ENCODE measurements at regions not wholly inside any gene's neighbourhood (a gene's known extent, or its start where the extent isn't known, plus 50 kb on each side); places are given as distances from the start of the nearest gene placed in this dataset.

DNA sequence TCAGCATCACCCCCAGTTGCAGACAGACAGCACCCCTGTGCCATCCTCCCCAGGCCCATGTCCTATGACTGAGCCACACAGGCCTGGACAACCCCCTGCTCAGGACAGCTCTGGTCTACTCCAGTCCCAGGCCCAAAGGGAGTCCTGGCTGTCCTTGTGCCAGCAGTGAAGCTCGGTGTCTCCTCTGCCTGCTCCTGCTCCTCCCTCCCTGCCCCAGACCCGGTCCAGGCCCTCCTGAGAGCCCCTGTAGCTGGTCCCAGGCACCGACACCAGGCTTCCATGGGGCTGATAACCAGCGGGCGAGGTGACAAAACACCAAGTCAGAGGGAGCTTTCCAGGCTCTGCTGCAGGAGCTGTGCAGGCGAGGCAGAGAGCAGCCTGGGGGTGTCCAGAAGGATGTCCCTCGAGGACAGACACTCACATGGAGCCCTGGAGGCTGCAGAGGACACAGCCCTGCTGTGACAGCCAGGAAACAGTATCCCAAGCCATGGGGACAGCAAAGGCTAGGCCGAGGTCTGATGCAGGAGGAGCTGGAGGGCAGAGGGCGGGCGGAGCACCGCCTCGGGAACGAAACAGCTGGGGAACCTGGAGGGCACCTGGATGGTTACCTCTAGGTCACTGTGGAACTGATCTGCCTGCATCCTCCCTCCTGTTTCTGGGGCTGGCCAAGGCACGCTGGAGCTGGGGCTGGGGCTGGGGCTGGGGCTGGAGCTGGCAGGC, 103.8 kb upstream of the PRR20G start:
- Histone ChIP-seq H3K36me3 (ENCODE audit: control insufficient read depth, insufficient read depth, low read length) (no peaks in the 10 kb centered on the region), H3K27ac (ENCODE audit: insufficient read depth, low read length, poor library complexity, severe bottlenecking) (no peak overlapping the region), H3K4me3 (ENCODE audit: low read depth, low read length) (no peak overlapping the region), H3K9me3 (ENCODE audit: control insufficient read depth in 2 of 2, low read length in 2 of 2) (no peaks in the 10 kb centered on the region), H3K27me3 (ENCODE audit: control insufficient read depth, insufficient read depth, low read length) (no peaks in the 10 kb centered on the region), H3K4me1 (ENCODE audit: control insufficient read depth, insufficient read depth, low read length, poor library complexity, severe bottlenecking) (no peaks in the 10 kb centered on the region)
- Mint-ChIP-seq H3K4me3 (no peak overlapping the region), H3K9me3 (peaks cover 0 to 3% (median 0%) of the 10 kb centered on the region in 7 donors), H3K4me1 (no peaks in the 10 kb centered on the region), H3K27ac (no peak overlapping the region), H3K36me3 (no peaks in the 10 kb centered on the region), H3K27me3 (peaks cover 10% of the 10 kb centered on the region)
- ATAC-seq (ENCODE audit: low read depth in 2 of 2) (no peak), DNase-seq (no peak)

DNA sequence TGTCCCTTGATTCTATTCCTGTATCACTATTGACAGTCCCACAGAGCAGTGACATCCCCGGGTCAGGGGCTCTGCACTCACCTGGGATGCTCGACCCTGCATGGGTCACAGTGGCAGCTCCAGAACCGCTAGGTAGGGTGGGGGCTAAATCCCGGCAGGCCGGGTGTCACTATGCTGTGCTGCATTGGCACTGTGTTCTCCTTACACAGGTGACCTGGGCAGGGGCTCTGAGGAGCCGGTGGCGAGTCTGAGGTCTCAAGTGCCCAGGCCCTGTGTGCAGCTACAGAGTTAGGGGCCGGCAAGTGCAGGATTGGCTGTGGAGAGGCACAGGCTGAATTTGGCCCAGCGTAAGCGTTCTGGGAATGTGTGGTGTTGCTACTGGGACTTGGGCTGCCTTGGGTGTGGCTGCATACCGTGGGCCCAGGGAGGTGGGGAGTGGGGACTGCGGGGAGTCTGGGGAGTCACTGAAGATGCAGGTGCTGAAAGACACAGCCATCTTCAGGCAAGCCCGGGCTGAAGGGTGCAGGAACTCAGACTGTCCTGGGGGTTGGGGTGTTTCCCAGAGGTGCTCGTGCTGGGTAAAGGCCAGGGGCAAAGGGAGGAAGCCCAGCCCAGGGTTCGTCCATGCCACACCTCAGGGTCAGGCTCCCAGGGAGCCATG, 102.6 kb upstream of the PRR20G start:
- no peak overlapping the region for H3K27ac ChIP-seq (ENCODE audit: insufficient read depth, low read length, poor library complexity, severe bottlenecking)
- peaks cover 4% of the 10 kb centered on the region for H3K27me3 Mint-ChIP-seq
- DNase-seq (no peak), ATAC-seq (ENCODE audit: low read depth in 2 of 2) (no peak)
- H3K9me3 Mint-ChIP-seq, result peaks cover 0 to 1% (median 0%) of the 10 kb centered on the region in 7 donors
- no peaks in the 10 kb centered on the region for H3K27me3 ChIP-seq (ENCODE audit: control insufficient read depth, insufficient read depth, low read length)
- H3K9me3 ChIP-seq (ENCODE audit: control insufficient read depth in 2 of 2, low read length in 2 of 2), result no peaks in the 10 kb centered on the region
- H3K36me3 ChIP-seq (ENCODE audit: control insufficient read depth, insufficient read depth, low read length), result no peaks in the 10 kb centered on the region
- no peaks in the 10 kb centered on the region for H3K4me1 Mint-ChIP-seq
- no peaks in the 10 kb centered on the region for H3K4me1 ChIP-seq (ENCODE audit: control insufficient read depth, insufficient read depth, low read length, poor library complexity, severe bottlenecking)
- no peak overlapping the region for H3K4me3 ChIP-seq (ENCODE audit: low read depth, low read length)
- no peak overlapping the region for H3K4me3 Mint-ChIP-seq
- no peaks in the 10 kb centered on the region for H3K36me3 Mint-ChIP-seq
- no peak overlapping the region for H3K27ac Mint-ChIP-seq

DNA sequence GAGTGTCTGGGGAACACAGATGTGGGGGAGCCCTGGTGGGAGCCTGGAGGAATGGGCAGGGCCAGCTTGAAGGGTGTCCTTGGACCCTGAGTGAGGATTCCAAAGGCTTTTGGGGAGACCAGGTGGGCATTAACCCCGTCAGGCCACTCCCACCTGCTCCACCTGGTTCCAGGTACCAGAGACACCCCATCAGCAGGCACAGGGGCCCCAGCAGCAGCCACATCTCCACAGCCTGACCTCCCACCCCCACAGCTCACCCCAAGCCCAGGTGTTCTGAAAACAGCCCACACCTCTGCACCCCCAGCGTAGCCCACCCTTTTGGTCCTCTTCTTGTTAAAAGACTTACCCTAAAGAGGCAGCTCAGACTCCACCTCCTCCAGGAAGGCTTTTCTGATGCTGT, 102.1 kb upstream of the PRR20G start:
- Mint-ChIP-seq H3K4me1 (no peaks in the 10 kb centered on the region), H3K27me3 (peaks cover 4% of the 10 kb centered on the region), H3K4me3 (no peak overlapping the region), H3K27ac (no peak overlapping the region), H3K36me3 (no peaks in the 10 kb centered on the region), H3K9me3 (peaks cover 0 to 1% (median 0%) of the 10 kb centered on the region in 7 donors)
- no peaks in the 10 kb centered on the region for H3K4me1 ChIP-seq (ENCODE audit: control insufficient read depth, insufficient read depth, low read length, poor library complexity, severe bottlenecking)
- no peaks in the 10 kb centered on the region for H3K9me3 ChIP-seq (ENCODE audit: control insufficient read depth in 2 of 2, low read length in 2 of 2)
- ATAC-seq (ENCODE audit: low read depth in 2 of 2) (no peak), DNase-seq (no peak)
- no peaks in the 10 kb centered on the region for H3K36me3 ChIP-seq (ENCODE audit: control insufficient read depth, insufficient read depth, low read length)
- no peaks in the 10 kb centered on the region for H3K27me3 ChIP-seq (ENCODE audit: control insufficient read depth, insufficient read depth, low read length)
- H3K4me3 ChIP-seq (ENCODE audit: low read depth, low read length), result no peak overlapping the region
- H3K27ac ChIP-seq (ENCODE audit: insufficient read depth, low read length, poor library complexity, severe bottlenecking), result no peak overlapping the region

DNA sequence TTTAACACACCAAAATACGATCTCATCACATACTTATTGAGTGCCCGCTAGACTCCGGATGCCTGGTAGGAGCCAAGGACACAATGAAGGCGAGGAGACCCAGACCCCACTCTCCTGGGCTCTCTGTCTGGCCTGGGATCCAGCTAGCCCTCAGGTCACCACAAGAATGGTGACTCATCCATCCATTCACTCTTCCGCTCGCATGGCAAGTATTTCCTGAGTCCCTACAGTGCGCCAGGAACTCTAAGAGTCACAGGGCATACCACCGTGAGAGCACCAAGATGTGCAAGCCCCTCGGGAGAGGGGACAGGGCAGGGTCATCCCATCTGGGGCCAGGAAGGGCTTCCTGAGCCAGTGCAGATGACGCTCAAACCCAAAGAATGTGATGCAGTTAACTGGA, 101.6 kb upstream of the PRR20G start:
- peaks cover 4% of the 10 kb centered on the region for H3K27me3 Mint-ChIP-seq
- H3K4me1 Mint-ChIP-seq, result no peaks in the 10 kb centered on the region
- DNase-seq, result no peak

DNA sequence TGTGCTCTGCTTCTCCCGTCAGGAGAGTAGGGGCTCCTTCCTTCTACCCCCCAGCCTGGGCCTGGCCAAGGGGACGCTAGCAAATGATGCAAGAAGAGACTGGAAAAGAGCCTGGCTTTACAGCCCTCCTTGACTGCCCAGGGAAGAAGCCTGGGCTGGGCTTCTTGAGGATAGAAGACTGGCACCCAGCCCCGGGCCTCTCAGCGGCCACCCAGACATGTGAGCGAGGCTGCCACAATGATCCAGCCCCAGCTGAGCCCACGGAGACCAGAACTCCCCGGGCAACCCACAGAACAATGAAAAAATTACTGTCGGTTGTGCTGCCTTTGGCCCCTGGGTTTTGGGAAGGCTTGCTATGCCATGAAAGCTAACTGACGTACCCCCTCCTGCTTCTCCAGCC, 100.6 kb upstream of the PRR20G start:
- no peak overlapping the region for H3K27ac ChIP-seq (ENCODE audit: insufficient read depth, low read length, poor library complexity, severe bottlenecking)
- Mint-ChIP-seq H3K4me3 (no peak overlapping the region), H3K27ac (no peak overlapping the region), H3K27me3 (peaks cover 4% of the 10 kb centered on the region), H3K9me3 (peaks cover 0 to 2% (median 0%) of the 10 kb centered on the region in 7 donors), H3K4me1 (no peaks in the 10 kb centered on the region), H3K36me3 (no peaks in the 10 kb centered on the region)
- no peak for DNase-seq
- H3K27me3 ChIP-seq (ENCODE audit: control insufficient read depth, insufficient read depth, low read length), result no peaks in the 10 kb centered on the region
- H3K36me3 ChIP-seq (ENCODE audit: control insufficient read depth, insufficient read depth, low read length), result no peaks in the 10 kb centered on the region
- no peak overlapping the region for H3K4me3 ChIP-seq (ENCODE audit: low read depth, low read length)
- H3K4me1 ChIP-seq (ENCODE audit: control insufficient read depth, insufficient read depth, low read length, poor library complexity, severe bottlenecking), result no peaks in the 10 kb centered on the region
- ATAC-seq (ENCODE audit: low read depth in 2 of 2), result no peak
- H3K9me3 ChIP-seq (ENCODE audit: control insufficient read depth in 2 of 2, low read length in 2 of 2), result no peaks in the 10 kb centered on the region

More for the DNA sequence above, 101.6 kb upstream of the PRR20G start:
- Histone ChIP-seq H3K9me3 (ENCODE audit: control insufficient read depth in 2 of 2, low read length in 2 of 2) (no peaks in the 10 kb centered on the region), H3K4me3 (ENCODE audit: low read depth, low read length) (no peak overlapping the region), H3K36me3 (ENCODE audit: control insufficient read depth, insufficient read depth, low read length) (no peaks in the 10 kb centered on the region), H3K27ac (ENCODE audit: insufficient read depth, low read length, poor library complexity, severe bottlenecking) (no peak overlapping the region), H3K4me1 (ENCODE audit: control insufficient read depth, insufficient read depth, low read length, poor library complexity, severe bottlenecking) (no peaks in the 10 kb centered on the region), H3K27me3 (ENCODE audit: control insufficient read depth, insufficient read depth, low read length) (no peaks in the 10 kb centered on the region)
- Mint-ChIP-seq H3K27ac (no peak overlapping the region), H3K4me3 (no peak overlapping the region), H3K36me3 (no peaks in the 10 kb centered on the region), H3K9me3 (peaks cover 0 to 1% (median 0%) of the 10 kb centered on the region in 7 donors)
- ATAC-seq (ENCODE audit: low read depth in 2 of 2), result no peak

DNA sequence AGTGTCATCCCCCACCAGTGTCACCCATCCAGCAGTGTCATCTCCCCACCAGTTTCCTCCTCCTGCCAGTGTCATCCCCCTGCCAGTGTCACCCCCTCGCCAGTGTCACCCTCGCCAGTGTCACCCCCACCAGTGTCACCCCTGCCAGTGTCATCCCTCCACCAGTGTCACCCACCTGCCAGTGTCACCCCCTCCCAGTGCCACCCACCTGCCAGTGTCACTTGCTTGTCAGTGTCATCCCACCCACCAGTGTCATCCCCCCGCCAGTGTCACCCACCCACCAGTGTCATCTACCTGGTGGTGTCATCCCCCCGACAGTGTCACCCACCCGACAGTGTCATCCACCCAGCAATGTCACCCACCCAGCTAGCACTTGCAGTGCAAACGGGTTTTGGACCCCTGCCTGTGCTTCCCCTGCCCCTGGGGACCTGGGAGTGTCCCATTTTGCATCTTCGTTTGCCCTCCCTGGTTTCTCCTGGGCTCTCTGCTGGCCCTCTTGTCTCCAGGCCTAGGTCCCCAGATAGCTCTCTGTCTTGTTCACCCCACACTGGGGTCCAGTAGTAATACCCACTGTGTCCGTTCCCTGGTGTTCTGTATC, 99.8 kb upstream of the PRR20G start:
- DNase-seq (no peak), ATAC-seq (ENCODE audit: low read depth in 2 of 2) (no peak)
- Histone ChIP-seq H3K36me3 (ENCODE audit: control insufficient read depth, insufficient read depth, low read length) (no peaks in the 10 kb centered on the region), H3K27me3 (ENCODE audit: control insufficient read depth, insufficient read depth, low read length) (no peaks in the 10 kb centered on the region), H3K9me3 (ENCODE audit: control insufficient read depth in 2 of 2, low read length in 2 of 2) (no peaks in the 10 kb centered on the region), H3K4me1 (ENCODE audit: control insufficient read depth, insufficient read depth, low read length, poor library complexity, severe bottlenecking) (no peaks in the 10 kb centered on the region), H3K4me3 (ENCODE audit: low read depth, low read length) (no peak overlapping the region), H3K27ac (ENCODE audit: insufficient read depth, low read length, poor library complexity, severe bottlenecking) (no peak overlapping the region)
- peaks cover 0 to 7% (median 0%) of the 10 kb centered on the region in 7 donors for H3K9me3 Mint-ChIP-seq
- H3K4me3 Mint-ChIP-seq, result no peak overlapping the region
- no peaks in the 10 kb centered on the region for H3K4me1 Mint-ChIP-seq
- H3K36me3 Mint-ChIP-seq, result no peaks in the 10 kb centered on the region
- peaks cover 4% of the 10 kb centered on the region for H3K27me3 Mint-ChIP-seq
- no peak overlapping the region for H3K27ac Mint-ChIP-seq

DNA sequence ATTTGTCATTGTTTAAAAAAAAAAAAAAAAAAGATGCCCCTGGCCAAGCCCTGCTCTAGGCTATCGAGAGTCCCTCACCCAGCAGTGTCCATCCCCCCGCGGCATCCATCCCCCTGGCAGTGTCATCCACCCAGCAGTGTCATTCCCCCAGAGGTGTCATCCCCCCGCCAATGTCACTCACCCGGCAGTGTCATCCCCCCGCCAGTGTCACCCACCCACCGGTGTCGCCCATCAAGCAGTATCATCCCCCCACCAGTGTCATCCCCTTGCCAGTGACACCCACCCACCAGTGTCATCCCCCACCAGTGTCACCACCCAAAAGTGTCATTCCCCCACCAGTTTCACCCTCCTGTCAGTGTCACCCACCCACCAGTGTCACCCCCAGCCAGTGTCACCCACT, 99.3 kb upstream of the PRR20G start:
- peaks cover 6% of the 10 kb centered on the region for H3K27me3 Mint-ChIP-seq

More for the DNA sequence above, 99.3 kb upstream of the PRR20G start:
- no peak overlapping the region for H3K27ac ChIP-seq (ENCODE audit: insufficient read depth, low read length, poor library complexity, severe bottlenecking)
- no peaks in the 10 kb centered on the region for H3K27me3 ChIP-seq (ENCODE audit: control insufficient read depth, insufficient read depth, low read length)
- no peak overlapping the region for H3K4me3 ChIP-seq (ENCODE audit: low read depth, low read length)
- H3K27ac Mint-ChIP-seq, result no peak overlapping the region
- H3K36me3 Mint-ChIP-seq, result no peaks in the 10 kb centered on the region
- peaks cover 0 to 7% (median 0%) of the 10 kb centered on the region in 7 donors for H3K9me3 Mint-ChIP-seq
- H3K4me1 Mint-ChIP-seq, result no peaks in the 10 kb centered on the region
- H3K4me3 Mint-ChIP-seq, result no peak overlapping the region
- no peaks in the 10 kb centered on the region for H3K9me3 ChIP-seq (ENCODE audit: control insufficient read depth in 2 of 2, low read length in 2 of 2)
- H3K4me1 ChIP-seq (ENCODE audit: control insufficient read depth, insufficient read depth, low read length, poor library complexity, severe bottlenecking), result no peaks in the 10 kb centered on the region
- no peaks in the 10 kb centered on the region for H3K36me3 ChIP-seq (ENCODE audit: control insufficient read depth, insufficient read depth, low read length)
- DNase-seq (no peak), ATAC-seq (ENCODE audit: low read depth in 2 of 2) (no peak)

Data from CD4-positive, CD25-positive, alpha-beta regulatory T cell (primary cell).